ENCODE measurements at regions not wholly inside any gene's neighbourhood (a gene's known extent, or its start where the extent isn't known, plus 50 kb on each side); places are given as distances from the start of the nearest gene placed in this dataset.
"Not testable (repeated sequence)": the region's sequence is repeated elsewhere in the genome, so short reads cannot be mapped to it uniquely, and the experiment has no call there.

DNA sequence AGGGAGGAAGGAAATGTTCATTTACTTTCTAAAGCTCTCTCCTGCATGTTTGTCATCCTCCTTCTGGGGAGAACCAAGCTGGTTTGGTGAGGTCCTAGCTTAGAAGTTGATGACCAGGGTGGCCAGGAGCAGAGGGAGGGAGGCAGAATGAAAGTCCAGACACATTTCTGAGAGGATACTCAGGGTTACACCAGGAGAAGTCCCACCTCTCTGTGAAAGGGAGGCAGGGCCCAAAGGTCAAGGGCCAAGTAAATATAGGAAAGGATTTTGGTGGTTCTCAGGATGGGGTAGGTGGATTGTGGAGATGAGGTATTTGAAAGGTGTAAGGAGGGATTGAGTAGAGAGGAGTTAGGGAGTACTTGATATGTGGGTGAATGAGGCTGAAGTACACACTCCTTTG, 58.0 kb upstream of the FBXO11 start:
- DNase-seq, result no peak

- no peak for DNase-seq
These were observed 58.6 kb upstream of the FBXO11 start for GRCh38 chr2:47964722-47965434.

DNA sequence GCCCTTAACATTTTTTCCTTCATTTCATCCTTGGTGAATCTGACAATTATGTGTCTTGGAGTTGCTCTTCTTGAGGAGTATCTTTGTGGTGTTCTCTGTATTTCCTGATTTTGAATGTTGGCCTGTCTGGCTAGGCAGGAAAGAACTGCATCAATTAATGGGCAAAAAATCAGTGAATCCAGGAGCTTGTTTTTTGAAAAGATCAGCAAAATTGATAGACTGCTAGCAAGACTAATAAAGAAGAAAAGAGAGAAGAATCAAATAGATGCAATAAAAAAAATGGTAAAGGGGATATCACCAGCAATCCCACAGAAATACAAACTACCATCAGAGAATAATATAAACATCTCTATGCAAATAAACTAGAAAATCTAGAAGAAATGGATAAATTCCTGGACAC, 70.4 kb upstream of the FBXO11 start:
- not testable (repeated sequence) for DNase-seq

- no peak for DNase-seq
These were observed 77.7 kb upstream of the FBXO11 start for GRCh38 chr2:47984041-47984440.

GRCh38 chr2:47990503-47990902, 84.2 kb upstream of the FBXO11 start:
- no peak for DNase-seq

DNA sequence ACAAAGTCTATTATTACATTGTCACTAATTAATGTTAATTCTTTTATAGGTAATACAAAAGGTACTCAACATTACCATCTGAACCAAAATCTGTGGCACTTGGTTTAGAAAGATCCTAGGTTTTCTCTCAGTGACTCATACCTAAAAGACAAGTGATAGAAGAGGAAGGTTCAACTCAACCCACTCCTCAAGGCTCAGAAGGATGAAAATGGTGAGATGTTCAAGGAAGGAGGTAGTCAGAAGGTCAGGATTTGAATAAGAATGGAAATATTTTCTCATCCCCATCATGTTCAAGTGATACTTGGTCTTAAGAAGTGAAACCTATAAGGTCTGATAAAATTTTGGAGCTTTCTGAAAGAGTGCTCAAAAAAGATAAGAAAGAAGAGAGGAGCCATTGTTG, 86.4 kb upstream of the FBXO11 start:
- DNase-seq, result no peak

GRCh38 chr2:47996808-47997207, 90.5 kb upstream of the FBXO11 start:
- no peak for DNase-seq

- DNase-seq, result no peak
These were observed 93.2 kb upstream of the FBXO11 start for GRCh38 chr2:47999512-47999911.

DNA sequence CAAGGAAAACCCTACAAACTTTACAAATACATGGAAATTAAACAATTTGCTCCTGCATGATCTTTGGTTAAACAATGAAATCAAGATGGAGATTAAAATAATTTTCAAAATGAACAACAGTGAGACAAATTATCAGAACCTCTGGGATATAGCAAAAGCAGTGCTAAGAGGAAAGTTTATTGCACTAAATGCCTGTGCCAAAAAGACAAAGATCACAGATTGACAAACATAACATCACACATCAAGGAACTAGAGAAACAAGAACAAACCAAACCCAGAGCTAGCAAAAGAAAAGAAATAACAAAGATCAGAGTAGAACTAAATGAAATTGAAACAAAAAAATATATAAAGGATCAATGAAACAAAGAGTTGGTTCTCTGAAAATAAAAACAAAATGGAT, 95.2 kb upstream of the FBXO11 start:
- no peak for DNase-seq

- no peak for DNase-seq
These were observed 99.8 kb upstream of the FBXO11 start for GRCh38 chr2:48006094-48006493.

DNA sequence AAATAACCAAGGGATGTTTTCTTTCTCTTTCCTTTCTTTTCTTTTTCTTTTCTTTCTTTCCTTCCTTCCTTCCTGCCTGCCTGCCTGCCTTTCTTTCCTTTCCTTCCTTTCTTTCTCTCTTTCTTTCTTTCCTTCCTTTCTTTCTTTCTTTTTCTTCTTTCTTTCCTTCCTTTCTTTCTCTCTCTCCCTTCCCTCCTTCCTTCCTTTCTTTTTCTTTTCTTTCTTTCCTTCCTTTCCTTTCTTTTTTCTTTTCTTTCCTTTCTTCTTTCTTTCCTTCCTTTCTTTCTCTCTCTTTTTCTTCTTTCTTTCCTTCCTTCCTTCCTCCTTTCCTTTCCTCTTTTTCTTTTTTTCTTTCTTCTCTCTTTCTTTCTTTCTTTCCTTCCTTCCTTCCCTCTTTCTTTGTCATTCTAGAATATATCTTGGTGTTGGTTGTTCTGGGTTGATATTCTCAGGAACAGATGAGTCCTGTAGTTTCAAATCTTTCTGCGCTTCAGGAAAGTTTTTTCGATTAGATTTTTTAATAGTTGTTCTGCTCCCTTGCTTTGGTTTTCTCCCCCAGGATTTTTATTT, 101.5 kb upstream of the FBXO11 start:
- DNase-seq, result no peak

GRCh38 chr2:48009256-48009655, 103.0 kb upstream of the FBXO11 start:
- DNase-seq, result no peak

GRCh38 chr2:48015421-48015820, 109.1 kb upstream of the FBXO11 start:
- DNase-seq, result no peak

DNA sequence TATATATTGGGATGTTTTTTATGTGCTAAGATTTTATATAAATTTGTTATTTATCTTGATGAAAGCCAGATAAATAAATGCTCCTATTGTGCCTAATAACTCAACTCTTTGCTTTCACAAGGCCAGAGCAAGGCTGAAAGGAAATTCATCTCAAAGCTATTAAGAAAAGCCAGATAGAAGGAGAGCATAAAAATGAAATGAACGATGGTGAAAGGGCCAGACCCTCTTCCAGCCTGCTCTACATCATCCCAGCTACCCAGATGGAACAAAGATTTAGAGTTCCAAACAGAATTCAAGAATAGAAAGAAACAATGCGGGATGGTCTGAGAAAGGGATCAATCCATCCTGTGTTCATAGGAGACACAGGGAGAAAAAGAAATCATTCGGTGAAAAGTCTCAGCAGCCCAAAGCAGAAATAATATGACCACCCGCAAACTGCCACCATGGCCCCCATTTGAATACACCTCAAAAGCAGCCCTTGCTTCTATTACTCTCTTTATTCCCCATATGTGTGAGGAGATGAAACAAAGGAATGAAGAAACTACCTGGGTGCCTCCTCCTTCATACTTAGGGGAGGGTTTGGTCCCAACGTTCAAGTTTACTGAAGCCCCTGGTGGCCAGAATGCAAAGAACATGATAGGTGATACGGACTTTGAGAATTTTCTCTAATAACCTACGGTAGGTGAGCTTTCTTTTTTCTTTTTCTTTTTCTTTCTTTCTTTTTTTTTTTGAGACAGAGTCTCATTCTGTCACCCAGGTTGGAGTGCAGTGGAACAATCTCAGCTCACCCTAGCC, 110.1 kb upstream of the FBXO11 start:
- DNase-seq, result no peak

DNA sequence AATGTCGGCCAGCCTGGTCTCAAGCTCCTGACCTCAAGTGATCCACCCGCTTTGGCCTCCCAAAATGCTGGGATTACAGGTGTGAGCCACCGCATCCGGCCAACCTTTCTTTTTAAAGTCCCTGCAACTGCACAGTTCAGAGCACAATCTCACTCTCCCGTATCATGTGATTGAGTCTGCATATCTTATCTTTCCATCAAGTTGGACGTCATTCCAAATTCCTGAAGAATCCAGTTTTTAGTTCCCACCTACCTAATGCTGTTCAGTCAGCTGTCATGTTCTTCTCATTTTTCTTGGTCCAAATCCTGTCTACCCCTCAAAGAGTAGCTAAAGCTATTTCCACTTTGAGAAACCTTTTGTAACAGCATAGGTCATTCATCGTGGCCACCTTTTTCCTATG, 110.8 kb upstream of the FBXO11 start:
- DNase-seq, result no peak

- DNase-seq, result no peak
These were observed 112.2 kb upstream of the FBXO11 start for GRCh38 chr2:48018480-48018879.

DNA sequence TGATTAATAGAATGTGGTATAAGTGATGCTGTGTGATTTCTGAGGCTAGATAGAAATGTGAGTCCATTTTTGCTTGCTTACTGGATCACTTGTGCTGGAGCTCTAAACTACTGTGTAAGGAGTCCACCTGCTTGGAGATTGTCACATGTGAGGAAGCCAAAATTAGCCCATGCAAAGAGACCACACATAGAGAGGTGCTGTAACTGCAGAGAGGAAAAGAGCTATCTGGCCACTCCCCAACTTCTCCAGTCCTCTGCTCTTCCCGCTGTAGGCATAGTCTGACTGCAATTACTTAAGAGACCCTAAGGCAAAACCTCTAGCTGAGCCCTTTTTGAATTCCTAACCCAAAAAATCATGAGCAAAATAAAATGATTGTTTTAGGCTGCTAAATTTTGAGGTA, 120.6 kb upstream of the FBXO11 start:
- no peak for DNase-seq

- DNase-seq, result no peak
These were observed 126.5 kb upstream of the FBXO11 start for GRCh38 chr2:48032765-48033164.

- no peak for DNase-seq
These were observed 128.0 kb upstream of the FBXO11 start for GRCh38 chr2:48034295-48034694.

GRCh38 chr2:48036312-48036711, 130.0 kb upstream of the FBXO11 start:
- no peak for DNase-seq

DNA sequence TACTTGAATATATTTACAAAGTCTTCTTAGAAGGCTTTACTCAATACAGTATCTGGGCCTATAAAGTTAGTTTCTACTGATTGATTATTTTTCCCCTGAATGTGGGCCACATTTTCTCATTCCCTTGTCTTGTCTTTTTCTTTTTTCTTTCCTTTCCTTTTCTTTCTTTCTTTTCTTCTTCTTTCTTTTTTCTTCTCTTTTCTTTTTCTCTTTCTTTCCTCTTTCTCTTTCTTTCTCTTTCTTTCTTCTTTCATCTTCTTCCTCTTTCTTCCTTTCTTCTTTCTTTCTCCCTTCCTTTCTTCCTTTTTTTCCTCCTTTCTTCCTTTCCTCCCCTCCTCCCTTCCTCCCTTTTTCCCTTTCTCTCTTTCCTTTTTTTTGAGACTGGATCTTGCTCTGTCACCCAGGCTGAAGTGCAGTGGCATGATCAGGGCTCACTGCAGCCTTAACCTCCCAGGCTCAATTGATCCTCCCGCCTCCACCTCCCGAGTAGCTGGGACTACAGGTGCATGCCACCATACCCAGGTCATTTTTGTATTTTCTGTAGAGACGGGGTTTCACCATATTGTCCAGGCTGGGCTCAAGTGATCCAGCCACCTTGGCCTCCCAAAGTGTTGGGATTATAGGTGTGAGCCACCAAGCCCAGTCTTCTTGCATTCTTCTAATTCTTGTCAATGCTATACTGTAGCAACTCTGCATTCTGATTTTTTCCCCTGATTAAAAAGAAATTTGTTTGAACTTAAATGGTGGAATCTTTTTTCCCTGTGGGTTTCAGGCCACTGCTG, 133.1 kb upstream of the FBXO11 start:
- DNase-seq, result no peak

DNA sequence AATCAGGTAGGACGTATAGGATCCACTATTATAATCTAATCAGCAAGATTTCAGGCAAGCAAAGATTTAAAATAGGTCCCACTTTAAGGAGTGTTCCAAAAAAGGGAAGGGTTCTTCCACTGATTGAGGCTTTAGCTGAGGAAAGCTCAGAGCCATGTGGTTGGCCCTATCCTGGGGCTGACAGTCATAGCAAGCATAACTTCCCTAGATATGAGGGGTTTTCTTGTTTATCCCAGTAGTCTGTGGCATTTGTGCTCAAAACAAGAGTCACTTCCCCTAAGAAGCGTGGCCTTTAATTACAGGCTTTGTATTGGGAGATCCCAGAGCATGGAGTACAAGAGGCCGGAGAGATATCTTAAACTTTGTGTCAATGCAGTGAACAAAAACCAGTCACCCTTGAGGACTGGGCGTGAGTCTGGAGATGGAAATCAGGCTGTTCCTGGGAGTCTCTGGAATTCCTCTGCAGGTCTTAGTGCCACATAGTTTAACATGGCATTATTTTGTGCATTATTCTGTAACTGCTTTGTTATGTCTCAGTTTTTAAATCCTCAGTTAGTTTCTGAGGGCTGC, 136.9 kb upstream of the FBXO11 start:
- no peak for DNase-seq

- DNase-seq, result peak; percentile 9
These were observed 137.4 kb upstream of the FBXO11 start for GRCh38 chr2:48043746-48044145.
